GM12865 (cell line): ENCODE measurements at regions not wholly inside any gene's neighbourhood (a gene's known extent, or its start where the extent isn't known, plus 50 kb on each side); places are given as distances from the start of the nearest gene placed in this dataset.

Experiments
- DNase-seq: peaks from one replicate; pipeline ENCODE4 v3.0.0; 2010; ENCODE audit warnings: low read depth
- H3K4me3 ChIP-seq: 2 replicates; pipeline ENCODE4 v1.5.1; 2011; ENCODE audit warnings: mild to moderate bottlenecking, low read depth, low read length, control low read depth
- TF ChIP-seq, protein P1 (sequence below): IDR thresholded peaks from 2 replicates; pipeline ENCODE4 v1.5.1; 2011; ENCODE audit warnings: low read length, control low read depth, low read depth, inconsistent platforms; ENCODE audit not compliant: insufficient read depth; ENCODE audit errors: missing control alignments

DNA sequence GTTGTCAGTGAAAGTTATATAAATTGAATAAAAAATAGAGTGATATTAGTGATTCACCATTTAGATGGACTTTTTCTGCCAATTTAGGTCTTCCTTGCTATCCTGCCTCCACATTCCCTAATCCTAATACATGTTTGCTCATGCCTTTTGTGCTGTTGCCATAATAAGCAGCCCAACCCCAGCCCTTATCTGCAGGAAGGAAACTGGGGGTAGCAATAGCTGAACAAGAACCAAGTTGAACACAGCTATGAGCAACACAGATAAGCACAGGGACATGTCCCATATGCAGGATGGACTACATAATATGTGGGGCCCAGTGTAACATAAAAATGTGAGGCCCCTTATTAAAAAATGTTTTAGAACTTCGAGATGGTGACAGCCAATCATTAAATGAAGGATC, 91.2 kb upstream of the AHR start:
- DNase-seq, result no peak
- TF ChIP-seq, protein P1, sequence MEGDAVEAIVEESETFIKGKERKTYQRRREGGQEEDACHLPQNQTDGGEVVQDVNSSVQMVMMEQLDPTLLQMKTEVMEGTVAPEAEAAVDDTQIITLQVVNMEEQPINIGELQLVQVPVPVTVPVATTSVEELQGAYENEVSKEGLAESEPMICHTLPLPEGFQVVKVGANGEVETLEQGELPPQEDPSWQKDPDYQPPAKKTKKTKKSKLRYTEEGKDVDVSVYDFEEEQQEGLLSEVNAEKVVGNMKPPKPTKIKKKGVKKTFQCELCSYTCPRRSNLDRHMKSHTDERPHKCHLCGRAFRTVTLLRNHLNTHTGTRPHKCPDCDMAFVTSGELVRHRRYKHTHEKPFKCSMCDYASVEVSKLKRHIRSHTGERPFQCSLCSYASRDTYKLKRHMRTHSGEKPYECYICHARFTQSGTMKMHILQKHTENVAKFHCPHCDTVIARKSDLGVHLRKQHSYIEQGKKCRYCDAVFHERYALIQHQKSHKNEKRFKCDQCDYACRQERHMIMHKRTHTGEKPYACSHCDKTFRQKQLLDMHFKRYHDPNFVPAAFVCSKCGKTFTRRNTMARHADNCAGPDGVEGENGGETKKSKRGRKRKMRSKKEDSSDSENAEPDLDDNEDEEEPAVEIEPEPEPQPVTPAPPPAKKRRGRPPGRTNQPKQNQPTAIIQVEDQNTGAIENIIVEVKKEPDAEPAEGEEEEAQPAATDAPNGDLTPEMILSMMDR, result no peak
- no peak overlapping the region for H3K4me3 ChIP-seq

DNA sequence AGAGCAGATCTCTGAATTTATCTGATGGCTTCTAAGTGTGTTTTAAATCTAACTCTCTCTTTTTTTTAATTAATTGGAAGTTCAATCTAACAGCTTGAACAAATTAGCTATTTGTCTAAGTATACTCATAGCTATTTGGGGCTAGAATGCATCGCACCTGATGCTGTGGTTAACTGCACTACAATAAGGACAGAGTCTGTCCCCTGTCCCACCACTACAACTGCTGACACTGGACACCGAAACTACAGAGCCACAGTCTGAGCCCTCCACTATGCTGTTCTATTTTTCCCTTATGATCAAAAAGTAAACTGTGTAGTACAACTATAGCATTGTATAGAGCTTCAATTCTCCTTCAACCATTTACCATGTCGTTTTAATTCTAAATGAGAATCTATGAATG, 89.4 kb upstream of the AHR start:
- H3K4me3 ChIP-seq, result no peak overlapping the region
- TF ChIP-seq, protein P1, result no peak
- DNase-seq, result no peak

DNA sequence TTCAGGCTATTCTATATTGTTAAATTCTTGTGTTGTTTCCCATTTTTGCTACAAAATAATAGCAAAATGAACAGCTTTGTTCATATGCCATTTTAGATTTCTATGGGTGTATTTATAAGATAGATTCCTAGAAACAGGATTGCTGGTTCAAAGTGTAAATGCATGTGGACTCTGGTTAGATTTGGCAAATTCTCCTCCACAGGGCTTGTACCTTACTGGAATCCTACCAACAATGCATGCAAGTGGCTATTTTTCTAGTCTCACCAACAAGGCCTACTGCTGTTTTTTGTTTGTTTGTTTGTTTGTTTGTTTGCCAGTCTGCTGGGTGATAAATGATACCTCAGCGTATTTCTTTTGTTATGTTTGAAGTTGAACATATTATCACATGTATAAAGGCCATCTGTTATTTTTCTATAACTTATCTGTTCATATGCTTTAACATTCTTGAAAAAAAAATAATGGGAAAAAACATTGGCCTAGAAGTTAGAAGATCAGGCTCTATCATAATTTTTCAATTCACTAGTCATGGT, 87.1 kb upstream of the AHR start:
- DNase-seq, result no peak

DNA sequence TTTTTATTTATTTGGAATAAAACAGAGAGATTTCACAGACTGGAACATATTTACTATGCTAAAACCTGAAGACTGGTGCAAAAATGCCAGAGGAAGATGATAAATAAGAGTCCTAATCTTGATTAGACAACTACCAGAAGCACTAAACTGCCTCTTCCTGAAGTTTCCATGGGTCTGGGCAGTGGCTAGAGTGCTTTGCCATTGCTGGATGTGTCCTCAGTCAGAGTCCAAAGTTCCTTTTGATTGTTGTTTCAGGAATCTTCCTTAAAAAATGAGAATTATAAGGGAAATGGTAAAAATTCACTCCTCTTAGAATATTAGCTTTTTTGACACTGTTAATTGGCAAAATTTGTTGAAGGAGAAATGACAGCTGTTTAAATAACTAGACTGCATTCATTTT, 86.3 kb upstream of the AHR start:
- H3K4me3 ChIP-seq, result no peak overlapping the region
- TF ChIP-seq, protein P1, result no peak
- no peak for DNase-seq

More for the DNA sequence above, 87.1 kb upstream of the AHR start:
- no peak overlapping the region for H3K4me3 ChIP-seq
- TF ChIP-seq, protein P1, result no peak

DNA sequence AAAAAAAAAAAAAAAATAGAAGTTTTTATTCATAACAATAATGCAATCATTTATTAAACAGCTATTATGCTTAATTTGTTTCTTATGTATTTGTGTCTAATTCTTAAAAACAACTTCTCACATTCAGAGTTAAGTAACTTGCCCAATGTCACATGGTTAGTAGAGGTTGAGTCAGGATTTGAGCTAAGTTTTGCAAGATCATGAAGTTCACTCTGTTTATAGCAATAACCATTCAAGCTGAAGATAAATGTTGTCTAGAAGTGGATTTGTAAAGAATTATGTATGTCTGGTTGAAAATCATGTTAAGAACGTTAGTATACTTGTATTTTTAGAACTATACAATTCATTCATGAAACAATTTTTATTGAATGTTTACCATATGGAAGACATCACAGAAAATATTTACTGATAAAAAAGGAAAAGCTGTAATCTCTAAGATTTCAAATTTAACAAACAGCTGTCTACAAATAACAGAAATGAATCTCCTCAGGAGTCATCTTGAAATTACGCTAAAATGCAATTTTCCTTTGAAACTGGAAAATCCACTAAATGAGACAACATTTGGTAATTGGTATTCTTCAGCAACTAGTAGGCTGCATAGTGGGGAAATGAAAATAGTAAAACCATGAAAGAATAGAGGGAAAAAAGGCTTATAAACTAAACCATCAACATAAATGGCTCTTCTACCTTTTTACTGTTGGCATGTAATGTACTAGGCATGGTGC, 70.5 kb upstream of the AHR start:
- no peak for DNase-seq
- TF ChIP-seq, protein P1, result no peak
- H3K4me3 ChIP-seq, result no peak overlapping the region

DNA sequence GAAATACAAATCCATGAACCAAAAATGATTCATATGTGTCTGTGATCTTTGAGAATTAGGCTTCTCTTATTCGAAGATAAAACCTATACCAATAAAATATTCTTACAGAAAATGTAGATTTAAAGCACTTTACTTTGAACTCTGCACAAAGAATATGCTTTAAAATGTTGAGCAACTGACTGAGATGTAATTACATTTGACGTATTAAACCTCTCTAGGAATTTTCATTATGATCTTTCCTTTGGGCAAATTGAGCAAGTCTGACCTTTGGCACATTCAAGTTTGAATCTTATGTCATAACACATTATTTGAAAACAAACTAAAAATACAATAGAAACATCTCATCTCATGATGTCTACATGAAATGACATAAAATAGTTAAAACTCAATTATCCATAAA, 69.2 kb upstream of the AHR start:
- no peak overlapping the region for H3K4me3 ChIP-seq
- no peak for DNase-seq
- TF ChIP-seq, protein P1, result no peak
